Left forelimb (tissue), 1 donor: ENCODE measurements at regions not wholly inside any gene's neighbourhood (a gene's known extent, or its start where the extent isn't known, plus 50 kb on each side); places are given as distances from the start of the nearest gene placed in this dataset.
"Not testable (repeated sequence)": the region's sequence is repeated elsewhere in the genome, so short reads cannot be mapped to it uniquely, and the experiment has no call there.

Source experiments
- DNase-seq: peaks from one replicate; pipeline ENCODE4 v3.0.0-alpha.2; 2018; ENCODE audit warnings: low spot score

- DNase-seq: no peak
Observed at GRCh38 chr1:30005972-30006619, 717.3 kb downstream of the MATN1 start.

GRCh38 chr1:30001732-30002039, 721.7 kb downstream of the MATN1 start:
- DNase-seq: no peak

GRCh38 chr1:30001011-30001731, 722.2 kb downstream of the MATN1 start:
- no peak for DNase-seq

GRCh38 chr1:30000266-30000665, 723.1 kb downstream of the MATN1 start:
- no peak for DNase-seq

- DNase-seq: no peak
Observed at GRCh38 chr1:29999595-29999994, 723.8 kb downstream of the MATN1 start.

- no peak for DNase-seq
Observed at GRCh38 chr1:29998686-29999085, 724.7 kb downstream of the MATN1 start.

- not testable (repeated sequence) for DNase-seq
Observed at GRCh38 chr1:29997818-29998217, 725.6 kb downstream of the MATN1 start.

- no peak for DNase-seq
Observed at GRCh38 chr1:29993950-29994349, 729.4 kb downstream of the MATN1 start.

- DNase-seq: no peak
Observed at GRCh38 chr1:29991815-29992214, 731.6 kb downstream of the MATN1 start.

GRCh38 chr1:29991025-29991424, 732.4 kb downstream of the MATN1 start:
- DNase-seq: no peak

- no peak for DNase-seq
Observed at GRCh38 chr1:29990304-29990703, 733.1 kb downstream of the MATN1 start.

GRCh38 chr1:29986986-29987385, 736.4 kb downstream of the MATN1 start:
- DNase-seq: no peak

- DNase-seq: no peak
Observed at GRCh38 chr1:29985606-29985945, 737.8 kb downstream of the MATN1 start.

GRCh38 chr1:29984862-29985605, 738.4 kb downstream of the MATN1 start:
- no peak for DNase-seq

- no peak for DNase-seq
Observed at GRCh38 chr1:29984166-29984861, 739.1 kb downstream of the MATN1 start.

- DNase-seq: no peak
Observed at GRCh38 chr1:29983321-29983720, 740.1 kb downstream of the MATN1 start.

- DNase-seq: no peak
Observed at GRCh38 chr1:29981586-29982239, 741.7 kb downstream of the MATN1 start.

- DNase-seq: no peak
Observed at GRCh38 chr1:29977550-29977949, 741.2 kb downstream of the PTPRU start.

- DNase-seq: no peak
Observed at GRCh38 chr1:29975036-29975694, 738.8 kb downstream of the PTPRU start.

GRCh38 chr1:29974316-29974724, 738.0 kb downstream of the PTPRU start:
- DNase-seq: no peak

- DNase-seq: no peak
Observed at GRCh38 chr1:29973406-29973805, 737.1 kb downstream of the PTPRU start.
